HCT116 (cell line): ENCODE measurements at regions not wholly inside any gene's neighbourhood (a gene's known extent, or its start where the extent isn't known, plus 50 kb on each side); places are given as distances from the start of the nearest gene placed in this dataset.

Experiments
- EGR1 ChIP-seq: IDR thresholded peaks from 2 replicates; pipeline ENCODE4 v1.6.1; 2012; ENCODE audit warnings: low read depth
- EZH2 ChIP-seq: fragments of 200-600 bp; sonication (generic); IDR thresholded peaks from 2 replicates; pipeline ENCODE4 v1.6.1; 2017; ENCODE audit warnings: antibody characterized with exemption, mixed run types
- MAX ChIP-seq: IDR thresholded peaks from 2 replicates; pipeline ENCODE4 v1.6.1; 2012
- POLR2A ChIP-seq: IDR thresholded peaks from 2 replicates; pipeline ENCODE4 v1.7.0; 2011; ENCODE audit warnings: borderline replicate concordance; ENCODE audit not compliant: insufficient read depth, insufficient read length; ENCODE audit errors: extremely low read depth
- POLR2AphosphoS5 ChIP-seq: IDR thresholded peaks from 2 replicates; pipeline ENCODE4 v1.6.1; 2011; ENCODE audit warnings: mild to moderate bottlenecking, low read depth, low read length, moderate library complexity
- RAD21 ChIP-seq: IDR thresholded peaks from 2 replicates; pipeline ENCODE4 v1.6.1; 2012; ENCODE audit warnings: low read depth, mild to moderate bottlenecking
- SP1 ChIP-seq: IDR thresholded peaks from 2 replicates; pipeline ENCODE4 v1.6.1; 2012; ENCODE audit warnings: low read depth
- ZNF274 ChIP-seq: fragments of 200-500 bp; sonication (Bioruptor generic); IDR thresholded peaks from 2 replicates; pipeline ENCODE4 v1.6.1; 2014; ENCODE audit warnings: mild to moderate bottlenecking, low read depth, low read length, inconsistent platforms
- TF ChIP-seq, protein P1 (sequence below), 3 experiments: fragments of 200-600 bp in 1 of 3; sonication (generic) in 1 of 3; IDR thresholded peaks in 2 of 3; conservative IDR thresholded peaks in 1 of 3; 2 replicates each; pipeline ENCODE4 v1.5.1; 2012 to 2017; ENCODE audit warnings: low read depth in 2 of 3, low read length in 2 of 3, antibody characterized with exemption in 1 of 3, borderline replicate concordance in 1 of 3, control low read depth in 1 of 3, mild to moderate bottlenecking in 1 of 3, mixed read lengths in 1 of 3, mixed run types in 1 of 3, moderate library complexity in 1 of 3; ENCODE audit not compliant: insufficient read depth in 1 of 3
- TF ChIP-seq, protein P2 (sequence below): IDR thresholded peaks from 2 replicates; pipeline ENCODE4 v1.6.1; 2012; ENCODE audit warnings: low read depth
- TF ChIP-seq, protein P3 (sequence below): IDR thresholded peaks from 2 replicates; pipeline ENCODE4 v1.6.1; 2012

- no peak for TF ChIP-seq POLR2AphosphoS5
- TF ChIP-seq, protein P1, sequence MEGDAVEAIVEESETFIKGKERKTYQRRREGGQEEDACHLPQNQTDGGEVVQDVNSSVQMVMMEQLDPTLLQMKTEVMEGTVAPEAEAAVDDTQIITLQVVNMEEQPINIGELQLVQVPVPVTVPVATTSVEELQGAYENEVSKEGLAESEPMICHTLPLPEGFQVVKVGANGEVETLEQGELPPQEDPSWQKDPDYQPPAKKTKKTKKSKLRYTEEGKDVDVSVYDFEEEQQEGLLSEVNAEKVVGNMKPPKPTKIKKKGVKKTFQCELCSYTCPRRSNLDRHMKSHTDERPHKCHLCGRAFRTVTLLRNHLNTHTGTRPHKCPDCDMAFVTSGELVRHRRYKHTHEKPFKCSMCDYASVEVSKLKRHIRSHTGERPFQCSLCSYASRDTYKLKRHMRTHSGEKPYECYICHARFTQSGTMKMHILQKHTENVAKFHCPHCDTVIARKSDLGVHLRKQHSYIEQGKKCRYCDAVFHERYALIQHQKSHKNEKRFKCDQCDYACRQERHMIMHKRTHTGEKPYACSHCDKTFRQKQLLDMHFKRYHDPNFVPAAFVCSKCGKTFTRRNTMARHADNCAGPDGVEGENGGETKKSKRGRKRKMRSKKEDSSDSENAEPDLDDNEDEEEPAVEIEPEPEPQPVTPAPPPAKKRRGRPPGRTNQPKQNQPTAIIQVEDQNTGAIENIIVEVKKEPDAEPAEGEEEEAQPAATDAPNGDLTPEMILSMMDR (IDR thresholded peaks at IDR 0.05 in 2 of 3, conservative IDR thresholded peaks at IDR 0.05 in 1 of 3; ENCODE audit: borderline replicate concordance in 1 of 3, insufficient read depth in 1 of 3, low read depth in 2 of 3, low read length in 2 of 3) = no peak
- TF ChIP-seq, protein P2, sequence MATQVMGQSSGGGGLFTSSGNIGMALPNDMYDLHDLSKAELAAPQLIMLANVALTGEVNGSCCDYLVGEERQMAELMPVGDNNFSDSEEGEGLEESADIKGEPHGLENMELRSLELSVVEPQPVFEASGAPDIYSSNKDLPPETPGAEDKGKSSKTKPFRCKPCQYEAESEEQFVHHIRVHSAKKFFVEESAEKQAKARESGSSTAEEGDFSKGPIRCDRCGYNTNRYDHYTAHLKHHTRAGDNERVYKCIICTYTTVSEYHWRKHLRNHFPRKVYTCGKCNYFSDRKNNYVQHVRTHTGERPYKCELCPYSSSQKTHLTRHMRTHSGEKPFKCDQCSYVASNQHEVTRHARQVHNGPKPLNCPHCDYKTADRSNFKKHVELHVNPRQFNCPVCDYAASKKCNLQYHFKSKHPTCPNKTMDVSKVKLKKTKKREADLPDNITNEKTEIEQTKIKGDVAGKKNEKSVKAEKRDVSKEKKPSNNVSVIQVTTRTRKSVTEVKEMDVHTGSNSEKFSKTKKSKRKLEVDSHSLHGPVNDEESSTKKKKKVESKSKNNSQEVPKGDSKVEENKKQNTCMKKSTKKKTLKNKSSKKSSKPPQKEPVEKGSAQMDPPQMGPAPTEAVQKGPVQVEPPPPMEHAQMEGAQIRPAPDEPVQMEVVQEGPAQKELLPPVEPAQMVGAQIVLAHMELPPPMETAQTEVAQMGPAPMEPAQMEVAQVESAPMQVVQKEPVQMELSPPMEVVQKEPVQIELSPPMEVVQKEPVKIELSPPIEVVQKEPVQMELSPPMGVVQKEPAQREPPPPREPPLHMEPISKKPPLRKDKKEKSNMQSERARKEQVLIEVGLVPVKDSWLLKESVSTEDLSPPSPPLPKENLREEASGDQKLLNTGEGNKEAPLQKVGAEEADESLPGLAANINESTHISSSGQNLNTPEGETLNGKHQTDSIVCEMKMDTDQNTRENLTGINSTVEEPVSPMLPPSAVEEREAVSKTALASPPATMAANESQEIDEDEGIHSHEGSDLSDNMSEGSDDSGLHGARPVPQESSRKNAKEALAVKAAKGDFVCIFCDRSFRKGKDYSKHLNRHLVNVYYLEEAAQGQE = no peak
- TF ChIP-seq EGR1 = no peak
- peak; percentile 9; the same call in 1 of the 2 replicates for TF ChIP-seq RAD21
- no peak for TF ChIP-seq MAX
- TF ChIP-seq, protein P3, sequence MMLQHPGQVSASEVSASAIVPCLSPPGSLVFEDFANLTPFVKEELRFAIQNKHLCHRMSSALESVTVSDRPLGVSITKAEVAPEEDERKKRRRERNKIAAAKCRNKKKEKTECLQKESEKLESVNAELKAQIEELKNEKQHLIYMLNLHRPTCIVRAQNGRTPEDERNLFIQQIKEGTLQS = no peak
- peak; percentile 50 for TF ChIP-seq SP1
- TF ChIP-seq EZH2 = no peak
- no peak for TF ChIP-seq ZNF274
- no peak for TF ChIP-seq POLR2A
Measured at GRCh38 chr12:82057770-82058169, 298.6 kb upstream of the PPFIA2 start.
